Lung (tissue), 11 donors: ENCODE measurements at regions not wholly inside any gene's neighbourhood (a gene's known extent, or its start where the extent isn't known, plus 50 kb on each side); places are given as distances from the start of the nearest gene placed in this dataset.
"Not testable (repeated sequence)": the region's sequence is repeated elsewhere in the genome, so short reads cannot be mapped to it uniquely, and the experiment has no call there.

Experiments
- ATAC-seq: fragments of 200-7000 bp; cut with Tn5 transposase; one replicate; pipeline ENCODE4 v1.9.1; 2020; ENCODE audit warnings: moderate number of reproducible peaks; ENCODE audit not compliant: insufficient read depth, low FRiP score
- DNase-seq, 3 donors: peaks; one replicate each; pipeline ENCODE4 v3.0.0-alpha.2; 2013 to 2017
- H3K27ac ChIP-seq, 2 donors: one replicate each; pipeline ENCODE4 v1.5.1; 2013; ENCODE audit warnings: mild to moderate bottlenecking in 2 of 2, moderate library complexity in 2 of 2, control low read depth in 1 of 2, inconsistent platforms in 1 of 2, low read depth in 1 of 2, low read length in 1 of 2
- H3K27me3 ChIP-seq, 3 donors: one replicate each; pipeline ENCODE4 v1.5.1; 2013; ENCODE audit warnings: low read length in 2 of 3; ENCODE audit not compliant: control insufficient read depth in 3 of 3, insufficient read depth in 3 of 3
- H3K36me3 ChIP-seq, 4 donors: one replicate each; pipeline ENCODE4 v1.5.1; 2013; ENCODE audit warnings: low read length in 4 of 4, mild to moderate bottlenecking in 1 of 4, moderate library complexity in 1 of 4; ENCODE audit not compliant: control insufficient read depth in 4 of 4, insufficient read depth in 4 of 4
- H3K4me1 ChIP-seq, 5 donors: one replicate each; pipeline ENCODE4 v1.5.1; 2013; ENCODE audit warnings: low read length in 5 of 5, mild to moderate bottlenecking in 2 of 5, moderate library complexity in 1 of 5; ENCODE audit not compliant: control insufficient read depth in 5 of 5, insufficient read depth in 5 of 5
- H3K4me3 ChIP-seq: one replicate; pipeline ENCODE4 v1.5.1; 2013; ENCODE audit warnings: mild to moderate bottlenecking, control low read depth, moderate library complexity
- H3K9ac ChIP-seq, 2 donors: one replicate each; pipeline ENCODE4 v1.5.1; 2013; ENCODE audit warnings: low read length in 2 of 2, control low read depth in 1 of 2; ENCODE audit not compliant: insufficient read depth in 1 of 2
- H3K9me3 ChIP-seq, 4 donors: one replicate each; pipeline ENCODE4 v1.5.1; 2013; ENCODE audit warnings: low read length in 3 of 4, mild to moderate bottlenecking in 1 of 4, moderate library complexity in 1 of 4; ENCODE audit not compliant: control insufficient read depth in 4 of 4, insufficient read depth in 3 of 4
- CTCF ChIP-seq: IDR thresholded peaks from 2 replicates; pipeline ENCODE4 v1.5.1; 2012; ENCODE audit warnings: mild to moderate bottlenecking; ENCODE audit errors: control extremely low read depth, extremely low read depth
- WGBS, 2 donors: extraction: QIAGEN DNeasy Blood & Tissue Kit; methylation state at CpG; one replicate each; pipeline ENCODE4 v1.1.7; 2013; 5-methylcytosine and 5-hydroxymethylcytosine counted together
- donor health status: control.
- donor health status: control.
- donor health status: Bipolar disorder and iron deficiency.
- donor health status: healthy.
- donor health status: DM: yes; HTN: yes; CAD: no.

GRCh38 chr5:85651731-85652130 lies 966.0 kb upstream of the COX7C start:
- H3K4me1 ChIP-seq, result peaks cover 0 to 6% (median 0%) of the 10 kb centered on the region in 5 donors
- no peak overlapping the region for H3K4me3 ChIP-seq
- no peak overlapping the region for H3K27ac ChIP-seq
- H3K36me3 ChIP-seq, result no peaks in the 10 kb centered on the region
- ATAC-seq (no peak), DNase-seq (no peak)
- peaks cover 0 to 6% (median 0%) of the 10 kb centered on the region in 4 donors for H3K9me3 ChIP-seq
- 85 to 88% methylated on average over 1 of the region's 1 CpG for WGBS, 2 donors
- no peak overlapping the region for H3K9ac ChIP-seq
- no peaks in the 10 kb centered on the region for H3K27me3 ChIP-seq
- no peak for TF ChIP-seq CTCF

- H3K36me3 ChIP-seq, H3K27me3 ChIP-seq, H3K9ac ChIP-seq, H3K4me1 ChIP-seq, H3K9me3 ChIP-seq, ATAC-seq, DNase-seq, H3K4me3 ChIP-seq, H3K27ac ChIP-seq: not testable (repeated sequence)
- 75 to 84% methylated on average over 3 of the region's 3 CpGs for WGBS, 2 donors
Observed at GRCh38 chr5:85654144-85654543, 963.6 kb upstream of the COX7C start.

- Histone ChIP-seq H3K36me3 (no peaks in the 10 kb centered on the region), H3K27me3 (no peaks in the 10 kb centered on the region), H3K27ac (no peak overlapping the region), H3K9ac (no peak overlapping the region), H3K4me1 (no peaks in the 10 kb centered on the region), H3K9me3 (peaks cover 0 to 6% (median 0%) of the 10 kb centered on the region in 4 donors), H3K4me3 (no peak overlapping the region)
- ATAC-seq (no peak), DNase-seq (no peak)
- no peak for TF ChIP-seq CTCF
- WGBS, 2 donors, result 78 to 85% methylated on average over 3 of the region's 3 CpGs
Observed at GRCh38 chr5:85656050-85656449, 961.7 kb upstream of the COX7C start.

GRCh38 chr5:85657328-85657727 lies 960.4 kb upstream of the COX7C start:
- not testable (repeated sequence) for H3K4me3 ChIP-seq, H3K27me3 ChIP-seq, H3K36me3 ChIP-seq, DNase-seq, H3K9me3 ChIP-seq, H3K27ac ChIP-seq, H3K4me1 ChIP-seq, H3K9ac ChIP-seq, ATAC-seq
- WGBS, 2 donors, result 79 to 95% methylated on average over 1 of the region's 1 CpG

GRCh38 chr5:85662969-85663707 lies 954.6 kb upstream of the COX7C start:
- H3K27ac ChIP-seq, DNase-seq, H3K27me3 ChIP-seq, H3K4me3 ChIP-seq, H3K9ac ChIP-seq, ATAC-seq, H3K4me1 ChIP-seq, H3K36me3 ChIP-seq, H3K9me3 ChIP-seq: not testable (repeated sequence)
- 91 to 93% methylated on average over 22 of the region's 29 CpGs for WGBS, 2 donors
